ENCODE measurements at regions not wholly inside any gene's neighbourhood (a gene's known extent, or its start where the extent isn't known, plus 50 kb on each side); places are given as distances from the start of the nearest gene placed in this dataset.

DNA sequence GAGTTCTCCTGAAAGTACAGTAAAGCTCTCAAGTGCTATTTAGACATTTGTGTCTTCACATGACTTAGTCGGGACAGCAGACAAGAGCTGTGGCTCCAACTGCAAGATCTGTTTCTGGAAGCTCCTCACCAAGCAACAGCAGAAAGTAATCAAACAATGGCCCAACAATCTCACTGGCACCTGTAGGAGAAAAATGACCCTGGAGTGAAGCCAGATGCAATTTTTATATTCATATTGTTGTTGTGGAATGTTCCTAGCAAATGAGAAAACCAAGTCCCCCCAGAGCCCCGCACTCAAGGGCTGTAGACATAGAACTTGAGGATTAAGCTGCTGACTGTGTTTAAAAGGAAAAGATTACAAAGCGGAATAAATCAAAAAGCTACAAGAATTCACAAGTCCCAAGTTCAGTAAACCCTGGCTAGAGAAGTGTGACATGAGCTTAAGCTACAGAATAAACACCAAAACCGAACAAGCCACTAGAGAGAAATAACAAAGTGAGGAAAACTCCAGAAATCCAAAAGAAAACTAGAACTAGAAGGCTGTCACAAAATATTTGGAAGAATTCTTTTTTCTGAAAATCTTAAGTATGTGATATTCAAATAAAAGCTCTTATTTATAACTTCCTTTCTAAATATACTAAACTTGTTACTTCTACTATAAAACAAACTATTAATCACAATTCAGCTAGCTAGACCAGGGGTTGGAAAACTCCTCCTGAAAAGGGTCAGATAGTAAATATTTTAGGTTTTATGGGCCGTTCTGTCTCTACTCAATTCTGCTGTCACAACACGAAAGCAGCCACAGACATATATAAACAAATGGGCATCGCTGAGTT, 454.5 kb downstream of the SUCLA2 start:
- Histone ChIP-seq H3K4me3 (ENCODE audit: low read depth, low read length) (no peak overlapping the region), H3K36me3 (ENCODE audit: control insufficient read depth, insufficient read depth, low read length) (no peaks in the 10 kb centered on the region), H3K27me3 (ENCODE audit: control insufficient read depth, insufficient read depth, low read length) (no peaks in the 10 kb centered on the region)
- no peak for TF ChIP-seq CTCF (IDR thresholded peaks at IDR 0.05; ENCODE audit: insufficient read depth, low read length, poor library complexity, severe bottlenecking)
- DNase-seq (ENCODE audit: low read depth) = no peak

GRCh38 chr13:47545201-47546024, 455.7 kb downstream of the SUCLA2 start:
- no peaks in the 10 kb centered on the region for H3K27me3 ChIP-seq (ENCODE audit: control insufficient read depth, insufficient read depth, low read length)
- TF ChIP-seq CTCF (IDR thresholded peaks at IDR 0.05; ENCODE audit: insufficient read depth, low read length, poor library complexity, severe bottlenecking) = no peak
- H3K4me3 ChIP-seq (ENCODE audit: low read depth, low read length) = no peak overlapping the region
- DNase-seq (ENCODE audit: low read depth) = no peak
- no peaks in the 10 kb centered on the region for H3K36me3 ChIP-seq (ENCODE audit: control insufficient read depth, insufficient read depth, low read length)

- H3K4me3 ChIP-seq (ENCODE audit: low read depth, low read length) = no peak overlapping the region
- TF ChIP-seq CTCF (IDR thresholded peaks at IDR 0.05; ENCODE audit: insufficient read depth, low read length, poor library complexity, severe bottlenecking) = no peak
- H3K27me3 ChIP-seq (ENCODE audit: control insufficient read depth, insufficient read depth, low read length) = no peaks in the 10 kb centered on the region
- DNase-seq (ENCODE audit: low read depth) = no peak
- no peaks in the 10 kb centered on the region for H3K36me3 ChIP-seq (ENCODE audit: control insufficient read depth, insufficient read depth, low read length)
Observed at GRCh38 chr13:47539317-47539716, 461.8 kb downstream of the SUCLA2 start.

DNA sequence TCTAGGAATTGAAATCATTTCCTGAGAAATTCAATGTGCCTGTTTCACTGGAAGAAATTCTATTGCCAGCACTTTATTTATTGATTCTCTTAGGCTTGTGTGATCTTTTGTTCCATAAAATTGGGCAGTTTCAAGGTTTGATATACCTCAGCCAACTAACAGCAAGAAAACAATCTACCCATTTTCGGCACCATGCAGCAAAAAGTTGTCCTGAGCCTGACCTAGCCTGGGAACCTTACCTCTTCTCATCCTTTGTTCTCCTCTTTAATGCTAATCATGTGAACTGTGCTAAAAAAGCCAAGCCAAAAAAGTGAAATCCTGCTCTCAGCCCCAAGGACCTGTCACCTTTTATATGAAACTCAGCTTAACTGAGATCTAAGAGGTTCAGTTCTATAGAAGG, 477.3 kb downstream of the SUCLA2 start:
- no peaks in the 10 kb centered on the region for H3K36me3 ChIP-seq (ENCODE audit: control insufficient read depth, insufficient read depth, low read length)
- no peak for DNase-seq (ENCODE audit: low read depth)
- H3K4me3 ChIP-seq (ENCODE audit: low read depth, low read length) = no peak overlapping the region
- H3K27me3 ChIP-seq (ENCODE audit: control insufficient read depth, insufficient read depth, low read length) = no peaks in the 10 kb centered on the region
- no peak for TF ChIP-seq CTCF (IDR thresholded peaks at IDR 0.05; ENCODE audit: insufficient read depth, low read length, poor library complexity, severe bottlenecking)

GRCh38 chr13:47521890-47522487, 479.1 kb downstream of the SUCLA2 start:
- H3K27me3 ChIP-seq (ENCODE audit: control insufficient read depth, insufficient read depth, low read length) = no peaks in the 10 kb centered on the region
- TF ChIP-seq CTCF (IDR thresholded peaks at IDR 0.05; ENCODE audit: insufficient read depth, low read length, poor library complexity, severe bottlenecking) = no peak
- H3K36me3 ChIP-seq (ENCODE audit: control insufficient read depth, insufficient read depth, low read length) = no peaks in the 10 kb centered on the region
- DNase-seq (ENCODE audit: low read depth) = no peak
- no peak overlapping the region for H3K4me3 ChIP-seq (ENCODE audit: low read depth, low read length)

All from kidney epithelial cell (primary cell).